NCI-H524 (cell line): ENCODE measurements at regions not wholly inside any gene's neighbourhood (a gene's known extent, or its start where the extent isn't known, plus 50 kb on each side); places are given as distances from the start of the nearest gene placed in this dataset.
A peak's percentile ranks its signal among the peaks of the same experiment; 100 is the strongest.
"Not testable (repeated sequence)": the region's sequence is repeated elsewhere in the genome, so short reads cannot be mapped to it uniquely, and the experiment has no call there.

Experiments used
- DNase-seq, 2 experiments: peaks; one replicate each; lab custom pipeline; 2025; lab: John Stamatoyannopoulos, UW

GRCh38 chr5:52605317-52606313 lies 182.1 kb upstream of the ITGA1 start:
- no peak for DNase-seq

- peak in 1 of 2 experiments; percentile 26 for DNase-seq
Observed at GRCh38 chr5:52607227-52607824, 180.4 kb upstream of the ITGA1 start.

GRCh38 chr5:52620315-52620714 lies 167.4 kb upstream of the ITGA1 start:
- DNase-seq, result no peak

GRCh38 chr5:52623291-52623690 lies 164.4 kb upstream of the ITGA1 start:
- no peak for DNase-seq

GRCh38 chr5:52624291-52624690 lies 163.4 kb upstream of the ITGA1 start:
- DNase-seq, result no peak

- no peak for DNase-seq
Observed at GRCh38 chr5:52626312-52626711, 161.4 kb upstream of the ITGA1 start.

GRCh38 chr5:52627740-52628139 lies 160.0 kb upstream of the ITGA1 start:
- DNase-seq, result no peak

- no peak for DNase-seq
Observed at GRCh38 chr5:52632281-52632680, 155.4 kb upstream of the ITGA1 start.

- DNase-seq, result not testable (repeated sequence)
Observed at GRCh38 chr5:52634171-52634570, 153.5 kb upstream of the ITGA1 start.

- no peak for DNase-seq
Observed at GRCh38 chr5:52638732-52639131, 149.0 kb upstream of the ITGA1 start.

- no peak for DNase-seq
Observed at GRCh38 chr5:52648726-52649125, 139.0 kb upstream of the ITGA1 start.

- DNase-seq, result no peak
Observed at GRCh38 chr5:52655163-52655562, 132.6 kb upstream of the ITGA1 start.

- DNase-seq, result no peak
Observed at GRCh38 chr5:52656569-52657246, 131.0 kb upstream of the ITGA1 start.

GRCh38 chr5:52657247-52657645 lies 130.5 kb upstream of the ITGA1 start:
- DNase-seq, result peak in 1 of 2 experiments; percentile 60

- DNase-seq, result no peak
Observed at GRCh38 chr5:52658246-52658645, 129.5 kb upstream of the ITGA1 start.

- no peak for DNase-seq
Observed at GRCh38 chr5:52660621-52661020, 127.1 kb upstream of the ITGA1 start.

GRCh38 chr5:52661903-52662595 lies 125.7 kb upstream of the ITGA1 start:
- no peak for DNase-seq

- no peak for DNase-seq
Observed at GRCh38 chr5:52665559-52665958, 122.2 kb upstream of the ITGA1 start.

GRCh38 chr5:52668139-52668538 lies 119.6 kb upstream of the ITGA1 start:
- no peak for DNase-seq

GRCh38 chr5:52668544-52669185 lies 119.1 kb upstream of the ITGA1 start:
- DNase-seq, result no peak

GRCh38 chr5:52672459-52672858 lies 115.3 kb upstream of the ITGA1 start:
- no peak for DNase-seq

- no peak for DNase-seq
Observed at GRCh38 chr5:52673495-52673894, 114.2 kb upstream of the ITGA1 start.
